SK-N-SH treated with all-trans-retinoic acid at 6 μM for 48 hours (cell line): ENCODE measurements at regions not wholly inside any gene's neighbourhood (a gene's known extent, or its start where the extent isn't known, plus 50 kb on each side); places are given as distances from the start of the nearest gene placed in this dataset.

Source experiments
- ATAC-seq: fragments of 200-7000 bp; cut with Tn5 transposase; 3 replicates; pipeline ENCODE4 v1.9.1; 2020; ENCODE audit warnings: mild to moderate bottlenecking, moderate library complexity
- ARNTL ChIP-seq: fragments of 450-650 bp; formaldehyde crosslinking; IDR thresholded peaks from 2 replicates; pipeline ENCODE4 v1.5.0; 2020; ENCODE audit warnings: low read depth, mild to moderate bottlenecking, moderate library complexity, borderline replicate concordance
- BACH2 ChIP-seq: fragments of 250-450 bp; sonication (Bioruptor Pico); IDR thresholded peaks from 2 replicates; pipeline ENCODE4 v1.9.0; 2021; ENCODE audit warnings: mild to moderate bottlenecking, borderline replicate concordance
- ESRRG ChIP-seq: fragments of 250-450 bp; sonication (Bioruptor Pico); IDR thresholded peaks from 2 replicates; pipeline ENCODE4 v1.6.1; 2021; ENCODE audit warnings: mild to moderate bottlenecking
- GLIS3 ChIP-seq: fragments of 250-450 bp; sonication (Bioruptor Pico); IDR thresholded peaks from 2 replicates; pipeline ENCODE4 v1.5.0; 2020; ENCODE audit warnings: mild to moderate bottlenecking, moderate library complexity
- ISL1 ChIP-seq: fragments of 250-450 bp; sonication (Bioruptor Pico); IDR thresholded peaks from 2 replicates; pipeline ENCODE4 v2.1.2; 2022; ENCODE audit warnings: mild to moderate bottlenecking, moderate library complexity
- OSR1 ChIP-seq: fragments of 250-450 bp; sonication (Bioruptor Pico); IDR thresholded peaks from 2 replicates; pipeline ENCODE4 v1.8.0; 2022; ENCODE audit warnings: moderate library complexity, mild to moderate bottlenecking, inconsistent platforms
- PPARA ChIP-seq: fragments of 250-450 bp; sonication (Bioruptor Pico); IDR thresholded peaks from 2 replicates; pipeline ENCODE4 v1.5.0; 2020; ENCODE audit warnings: mild to moderate bottlenecking, borderline replicate concordance
- RARB ChIP-seq: fragments of 250-450 bp; sonication (Bioruptor Pico); IDR thresholded peaks from 2 replicates; pipeline ENCODE4 v1.8.0; 2021; ENCODE audit warnings: mild to moderate bottlenecking, moderate library complexity
- SNAI2 ChIP-seq: fragments of 250-450 bp; sonication (Bioruptor Pico); IDR thresholded peaks from 2 replicates; pipeline ENCODE4 v1.5.0; 2020; ENCODE audit warnings: mild to moderate bottlenecking, moderate library complexity
- TOX ChIP-seq: fragments of 250-450 bp; sonication (Bioruptor Pico); IDR thresholded peaks from 2 replicates; pipeline ENCODE4 v1.8.0; 2021; ENCODE audit warnings: mild to moderate bottlenecking, moderate library complexity, borderline replicate concordance
- ZC3H10 ChIP-seq: fragments of 250-450 bp; sonication (Bioruptor Pico); IDR thresholded peaks from 2 replicates; pipeline ENCODE4 v1.5.1; 2021; ENCODE audit warnings: mild to moderate bottlenecking, moderate library complexity
- ZFP3 ChIP-seq: fragments of 250-450 bp; sonication (Bioruptor Pico); IDR thresholded peaks from 2 replicates; pipeline ENCODE4 v1.5.0; 2020; ENCODE audit warnings: mild to moderate bottlenecking, moderate library complexity
- ZFP30 ChIP-seq: fragments of 450-650 bp; formaldehyde crosslinking; IDR thresholded peaks from 2 replicates; pipeline ENCODE4 v1.5.0; 2022; ENCODE audit warnings: mild to moderate bottlenecking, moderate library complexity
- ZNF565 ChIP-seq: fragments of 450-650 bp; formaldehyde crosslinking; conservative IDR thresholded peaks from 2 replicates; pipeline ENCODE4 v1.5.0; 2020; ENCODE audit warnings: low read depth, mild to moderate bottlenecking, moderate library complexity
- ZNF70 ChIP-seq: fragments of 450-650 bp; formaldehyde crosslinking; IDR thresholded peaks from 2 replicates; pipeline ENCODE4 v1.5.0; 2020; ENCODE audit warnings: mild to moderate bottlenecking, moderate library complexity
- ZNF8 ChIP-seq: fragments of 450-650 bp; formaldehyde crosslinking; IDR thresholded peaks from 2 replicates; pipeline ENCODE4 v1.5.0; 2020; ENCODE audit warnings: mild to moderate bottlenecking, moderate library complexity
- TF ChIP-seq, protein P1 (sequence below): fragments of 250-450 bp; sonication (Bioruptor Pico); IDR thresholded peaks from 2 replicates; pipeline ENCODE4 v1.5.1; 2021; ENCODE audit warnings: mild to moderate bottlenecking, moderate library complexity
- TF ChIP-seq, protein P2 (sequence below): fragments of 250-450 bp; sonication (Bioruptor Pico); IDR thresholded peaks from 2 replicates; pipeline ENCODE4 v1.5.0; 2020; ENCODE audit warnings: mild to moderate bottlenecking, moderate library complexity
- TF ChIP-seq, protein P3 (sequence below): fragments of 250-450 bp; sonication (Bioruptor Pico); IDR thresholded peaks from 2 replicates; pipeline ENCODE4 v1.8.0; 2020; ENCODE audit warnings: mild to moderate bottlenecking, moderate library complexity, borderline replicate concordance
- TF ChIP-seq, protein P4 (sequence below): fragments of 250-450 bp; sonication (Bioruptor Pico); IDR thresholded peaks from 2 replicates; pipeline ENCODE4 v1.5.1; 2020; ENCODE audit warnings: low read depth, mild to moderate bottlenecking, moderate library complexity
- TF ChIP-seq, protein P5 (sequence below): fragments of 250-450 bp; sonication (Bioruptor Pico); IDR thresholded peaks from 2 replicates; pipeline ENCODE4 v1.8.0; 2021; ENCODE audit warnings: low read depth, mild to moderate bottlenecking, moderate library complexity, borderline replicate concordance

DNA sequence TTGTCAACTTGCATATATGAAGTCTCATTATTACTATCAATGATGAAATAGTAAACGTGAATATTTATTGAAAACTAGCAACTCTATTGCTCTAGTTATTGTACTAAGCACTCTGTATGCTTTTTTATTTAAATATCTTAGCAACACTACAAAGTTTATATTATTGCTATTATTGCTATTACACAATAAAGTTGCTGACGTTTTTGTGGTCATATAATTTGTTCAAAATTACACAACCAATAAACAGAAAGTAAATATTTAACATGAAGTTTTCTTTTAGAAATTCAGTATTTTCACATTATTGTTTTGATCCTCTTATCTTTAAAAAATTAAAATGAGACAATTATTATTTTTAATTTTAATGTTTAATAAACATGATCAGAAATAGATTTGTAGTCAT, 1521.1 kb upstream of the PCDH7 start:
- TF ChIP-seq ISL1 (CRISPR knock-in tag) (no peak), BACH2 (no peak), ZC3H10 (no peak), ESRRG (no peak), ZNF565 (CRISPR knock-in tag) (no peak), ARNTL (CRISPR knock-in tag) (no peak), SNAI2 (no peak), RARB (CRISPR knock-in tag) (no peak), TOX (CRISPR knock-in tag) (no peak), ZNF8 (CRISPR knock-in tag) (no peak), GLIS3 (CRISPR knock-in tag) (no peak), ZFP30 (CRISPR knock-in tag) (no peak), PPARA (CRISPR knock-in tag) (no peak), ZNF70 (no peak)
- TF ChIP-seq, protein P1, sequence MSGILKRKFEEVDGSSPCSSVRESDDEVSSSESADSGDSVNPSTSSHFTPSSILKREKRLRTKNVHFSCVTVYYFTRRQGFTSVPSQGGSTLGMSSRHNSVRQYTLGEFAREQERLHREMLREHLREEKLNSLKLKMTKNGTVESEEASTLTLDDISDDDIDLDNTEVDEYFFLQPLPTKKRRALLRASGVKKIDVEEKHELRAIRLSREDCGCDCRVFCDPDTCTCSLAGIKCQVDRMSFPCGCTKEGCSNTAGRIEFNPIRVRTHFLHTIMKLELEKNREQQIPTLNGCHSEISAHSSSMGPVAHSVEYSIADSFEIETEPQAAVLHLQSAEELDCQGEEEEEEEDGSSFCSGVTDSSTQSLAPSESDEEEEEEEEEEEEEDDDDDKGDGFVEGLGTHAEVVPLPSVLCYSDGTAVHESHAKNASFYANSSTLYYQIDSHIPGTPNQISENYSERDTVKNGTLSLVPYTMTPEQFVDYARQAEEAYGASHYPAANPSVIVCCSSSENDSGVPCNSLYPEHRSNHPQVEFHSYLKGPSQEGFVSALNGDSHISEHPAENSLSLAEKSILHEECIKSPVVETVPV: no peak
- ATAC-seq: no peak

DNA sequence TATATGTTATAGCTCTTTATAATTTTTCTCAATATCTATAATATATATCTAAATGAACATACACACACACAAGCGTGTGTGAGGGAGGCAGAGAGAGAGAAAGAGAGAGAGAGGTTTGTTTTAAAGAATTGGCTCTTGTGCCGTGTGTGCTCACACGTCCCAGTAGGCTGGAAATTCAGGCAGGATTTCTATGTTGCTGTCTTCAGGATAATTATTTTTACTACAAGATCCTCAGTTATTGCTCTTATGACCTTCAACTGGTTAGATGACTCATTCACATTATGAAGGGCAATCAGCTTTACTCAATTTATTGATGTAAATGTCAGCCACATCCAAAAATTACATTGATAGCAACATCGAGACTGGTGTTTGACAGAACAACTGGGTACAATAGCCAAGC, 1520.7 kb upstream of the PCDH7 start:
- no peak for ATAC-seq
- TF ChIP-seq, protein P1: no peak
- TF ChIP-seq ZNF70 (no peak), ZNF8 (CRISPR knock-in tag) (no peak), OSR1 (no peak), BACH2 (no peak), GLIS3 (CRISPR knock-in tag) (no peak), ZNF565 (CRISPR knock-in tag) (no peak), ESRRG (no peak), ZC3H10 (no peak), RARB (CRISPR knock-in tag) (no peak), PPARA (CRISPR knock-in tag) (no peak), ZFP3 (no peak), ISL1 (CRISPR knock-in tag) (no peak), SNAI2 (no peak), TOX (CRISPR knock-in tag) (no peak), ARNTL (CRISPR knock-in tag) (no peak)
- TF ChIP-seq, protein P2, sequence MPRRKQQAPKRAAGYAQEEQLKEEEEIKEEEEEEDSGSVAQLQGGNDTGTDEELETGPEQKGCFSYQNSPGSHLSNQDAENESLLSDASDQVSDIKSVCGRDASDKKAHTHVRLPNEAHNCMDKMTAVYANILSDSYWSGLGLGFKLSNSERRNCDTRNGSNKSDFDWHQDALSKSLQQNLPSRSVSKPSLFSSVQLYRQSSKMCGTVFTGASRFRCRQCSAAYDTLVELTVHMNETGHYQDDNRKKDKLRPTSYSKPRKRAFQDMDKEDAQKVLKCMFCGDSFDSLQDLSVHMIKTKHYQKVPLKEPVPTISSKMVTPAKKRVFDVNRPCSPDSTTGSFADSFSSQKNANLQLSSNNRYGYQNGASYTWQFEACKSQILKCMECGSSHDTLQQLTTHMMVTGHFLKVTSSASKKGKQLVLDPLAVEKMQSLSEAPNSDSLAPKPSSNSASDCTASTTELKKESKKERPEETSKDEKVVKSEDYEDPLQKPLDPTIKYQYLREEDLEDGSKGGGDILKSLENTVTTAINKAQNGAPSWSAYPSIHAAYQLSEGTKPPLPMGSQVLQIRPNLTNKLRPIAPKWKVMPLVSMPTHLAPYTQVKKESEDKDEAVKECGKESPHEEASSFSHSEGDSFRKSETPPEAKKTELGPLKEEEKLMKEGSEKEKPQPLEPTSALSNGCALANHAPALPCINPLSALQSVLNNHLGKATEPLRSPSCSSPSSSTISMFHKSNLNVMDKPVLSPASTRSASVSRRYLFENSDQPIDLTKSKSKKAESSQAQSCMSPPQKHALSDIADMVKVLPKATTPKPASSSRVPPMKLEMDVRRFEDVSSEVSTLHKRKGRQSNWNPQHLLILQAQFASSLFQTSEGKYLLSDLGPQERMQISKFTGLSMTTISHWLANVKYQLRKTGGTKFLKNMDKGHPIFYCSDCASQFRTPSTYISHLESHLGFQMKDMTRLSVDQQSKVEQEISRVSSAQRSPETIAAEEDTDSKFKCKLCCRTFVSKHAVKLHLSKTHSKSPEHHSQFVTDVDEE: no peak
- TF ChIP-seq, protein P3, sequence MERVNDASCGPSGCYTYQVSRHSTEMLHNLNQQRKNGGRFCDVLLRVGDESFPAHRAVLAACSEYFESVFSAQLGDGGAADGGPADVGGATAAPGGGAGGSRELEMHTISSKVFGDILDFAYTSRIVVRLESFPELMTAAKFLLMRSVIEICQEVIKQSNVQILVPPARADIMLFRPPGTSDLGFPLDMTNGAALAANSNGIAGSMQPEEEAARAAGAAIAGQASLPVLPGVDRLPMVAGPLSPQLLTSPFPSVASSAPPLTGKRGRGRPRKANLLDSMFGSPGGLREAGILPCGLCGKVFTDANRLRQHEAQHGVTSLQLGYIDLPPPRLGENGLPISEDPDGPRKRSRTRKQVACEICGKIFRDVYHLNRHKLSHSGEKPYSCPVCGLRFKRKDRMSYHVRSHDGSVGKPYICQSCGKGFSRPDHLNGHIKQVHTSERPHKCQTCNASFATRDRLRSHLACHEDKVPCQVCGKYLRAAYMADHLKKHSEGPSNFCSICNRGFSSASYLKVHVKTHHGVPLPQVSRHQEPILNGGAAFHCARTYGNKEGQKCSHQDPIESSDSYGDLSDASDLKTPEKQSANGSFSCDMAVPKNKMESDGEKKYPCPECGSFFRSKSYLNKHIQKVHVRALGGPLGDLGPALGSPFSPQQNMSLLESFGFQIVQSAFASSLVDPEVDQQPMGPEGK: no peak

DNA sequence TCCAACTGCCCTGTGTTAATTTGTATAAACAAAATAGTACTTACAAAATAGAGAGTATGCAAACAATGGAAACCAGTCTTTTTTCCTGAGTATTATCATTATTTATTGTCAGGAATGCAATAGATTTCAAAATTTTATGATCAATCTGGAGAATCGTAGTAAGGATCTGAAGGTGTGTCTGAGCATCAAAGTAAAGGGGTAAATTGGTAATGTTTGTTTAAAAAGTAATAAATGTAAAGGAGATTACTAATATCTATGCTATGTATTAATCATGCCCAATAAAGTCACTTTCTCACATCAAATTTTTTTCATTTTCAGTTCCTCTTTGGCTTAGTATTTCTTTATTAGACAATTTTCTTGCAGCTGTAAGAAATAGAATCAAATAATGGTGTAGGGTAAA, 1507.1 kb upstream of the PCDH7 start:
- no peak for TF ChIP-seq PPARA (CRISPR knock-in tag)
- no peak for TF ChIP-seq ZC3H10
- TF ChIP-seq, protein P4, sequence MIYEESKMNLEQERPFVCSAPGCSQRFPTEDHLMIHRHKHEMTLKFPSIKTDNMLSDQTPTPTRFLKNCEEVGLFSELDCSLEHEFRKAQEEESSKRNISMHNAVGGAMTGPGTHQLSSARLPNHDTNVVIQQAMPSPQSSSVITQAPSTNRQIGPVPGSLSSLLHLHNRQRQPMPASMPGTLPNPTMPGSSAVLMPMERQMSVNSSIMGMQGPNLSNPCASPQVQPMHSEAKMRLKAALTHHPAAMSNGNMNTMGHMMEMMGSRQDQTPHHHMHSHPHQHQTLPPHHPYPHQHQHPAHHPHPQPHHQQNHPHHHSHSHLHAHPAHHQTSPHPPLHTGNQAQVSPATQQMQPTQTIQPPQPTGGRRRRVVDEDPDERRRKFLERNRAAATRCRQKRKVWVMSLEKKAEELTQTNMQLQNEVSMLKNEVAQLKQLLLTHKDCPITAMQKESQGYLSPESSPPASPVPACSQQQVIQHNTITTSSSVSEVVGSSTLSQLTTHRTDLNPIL (CRISPR knock-in tag): no peak
- TF ChIP-seq ARNTL (CRISPR knock-in tag): no peak
- no peak for TF ChIP-seq GLIS3 (CRISPR knock-in tag)
- TF ChIP-seq, protein P5, sequence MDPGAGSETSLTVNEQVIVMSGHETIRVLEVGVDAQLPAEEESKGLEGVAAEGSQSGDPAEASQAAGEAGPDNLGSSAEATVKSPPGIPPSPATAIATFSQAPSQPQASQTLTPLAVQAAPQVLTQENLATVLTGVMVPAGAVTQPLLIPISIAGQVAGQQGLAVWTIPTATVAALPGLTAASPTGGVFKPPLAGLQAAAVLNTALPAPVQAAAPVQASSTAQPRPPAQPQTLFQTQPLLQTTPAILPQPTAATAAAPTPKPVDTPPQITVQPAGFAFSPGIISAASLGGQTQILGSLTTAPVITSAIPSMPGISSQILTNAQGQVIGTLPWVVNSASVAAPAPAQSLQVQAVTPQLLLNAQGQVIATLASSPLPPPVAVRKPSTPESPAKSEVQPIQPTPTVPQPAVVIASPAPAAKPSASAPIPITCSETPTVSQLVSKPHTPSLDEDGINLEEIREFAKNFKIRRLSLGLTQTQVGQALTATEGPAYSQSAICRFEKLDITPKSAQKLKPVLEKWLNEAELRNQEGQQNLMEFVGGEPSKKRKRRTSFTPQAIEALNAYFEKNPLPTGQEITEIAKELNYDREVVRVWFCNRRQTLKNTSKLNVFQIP (CRISPR knock-in tag): no peak
- TF ChIP-seq ZNF70: no peak
- TF ChIP-seq, protein P1: no peak
- TF ChIP-seq ZFP3: no peak
- TF ChIP-seq BACH2: no peak
- no peak for ATAC-seq
